Hepatocyte (in vitro differentiated cells): ENCODE measurements at regions not wholly inside any gene's neighbourhood (a gene's known extent, or its start where the extent isn't known, plus 50 kb on each side); places are given as distances from the start of the nearest gene placed in this dataset.

ENCODE experiments used
- CTCF ChIP-seq: fragments of 200-600 bp; sonication (generic); IDR thresholded peaks from 2 replicates; pipeline ENCODE4 v1.5.1; 2016; ENCODE audit warnings: antibody characterized with exemption, mild to moderate bottlenecking; ENCODE audit not compliant: poor library complexity
- EZH2 ChIP-seq: fragments of 200-600 bp; sonication (generic); IDR thresholded peaks from 2 replicates; pipeline ENCODE4 v1.6.1; 2016; ENCODE audit warnings: antibody characterized with exemption, mild to moderate bottlenecking, borderline replicate concordance
- EZH2phosphoT487 ChIP-seq: fragments of 200-600 bp; sonication (generic); IDR thresholded peaks from one replicate; pipeline ENCODE4 v1.6.1; 2018; ENCODE audit warnings: antibody characterized with exemption, mild to moderate bottlenecking, low read depth, moderate library complexity; ENCODE audit not compliant: unreplicated experiment, severe bottlenecking

- TF ChIP-seq CTCF (no peak), EZH2 (no peak), EZH2phosphoT487 (no peak)
Measured at GRCh38 chr7:121541457-121541856, 145.3 kb upstream of the FAM3C start.
